ENCODE measurements at regions not wholly inside any gene's neighbourhood (a gene's known extent, or its start where the extent isn't known, plus 50 kb on each side); places are given as distances from the start of the nearest gene placed in this dataset.

- TF ChIP-seq CTCF (conservative IDR thresholded peaks at IDR 0.05; ENCODE audit: low read depth, low read length) = no peak
- no peak for TF ChIP-seq EZH2 (IDR thresholded peaks at IDR 0.05; ENCODE audit: borderline replicate concordance, low read depth, low read length, poor library complexity, severe bottlenecking)
These were observed 702.1 kb downstream of the NOVA1 start for GRCh38 chr14:25895740-25896139.

Data from A673 (cell line).